ENCODE measurements at regions not wholly inside any gene's neighbourhood (a gene's known extent, or its start where the extent isn't known, plus 50 kb on each side); places are given as distances from the start of the nearest gene placed in this dataset.

DNA sequence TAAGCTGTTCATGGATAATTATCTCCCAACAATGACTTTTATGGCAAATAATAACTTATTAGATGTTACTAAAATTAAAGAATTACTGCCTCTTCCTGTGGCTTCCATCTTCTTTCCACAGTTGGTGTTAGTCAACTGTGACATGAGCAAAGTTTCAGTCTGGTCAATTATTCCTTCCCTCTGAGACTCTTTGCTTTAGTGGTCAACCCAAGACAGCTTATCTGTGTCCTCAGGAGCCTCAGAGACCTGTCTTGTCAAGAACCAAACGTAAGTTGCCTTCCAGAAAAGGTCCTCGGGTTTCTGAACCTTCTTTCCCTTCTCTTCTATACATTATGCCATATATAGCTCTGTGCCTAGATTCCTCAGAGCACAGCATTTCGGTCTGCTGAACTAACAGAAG, 263.2 kb upstream of the ZP4 start:
- intact Hi-C loops (cut with micrococcal nuclease; ENCODE audit: unreplicated experiment) (no loop called here), in situ Hi-C loops (cut with HindIII; ENCODE audit: extremely low pct_ligation_motif_present, low pct_unique_long_range_greater_than_20kb) (no loop called here)
- WGBS (ENCODE audit: low lambda C conversion rate): 3% methylated on average over 3 of the region's 3 CpGs
- Histone ChIP-seq H3K9me3 (ENCODE audit: low read length) (peaks cover 86% of the 10 kb centered on the region), H3K27me3 (ENCODE audit: control insufficient read depth in 1 of 2, insufficient read depth in 2 of 2, low read length in 2 of 2) (no peaks in the 10 kb centered on the region), H3K4me2 (ENCODE audit: low read depth, low read length) (no peak overlapping the region), H3K36me3 (replicated peaks in 1 of 2; ENCODE audit: control insufficient read depth in 1 of 2, insufficient read depth in 2 of 2, low read length in 2 of 2) (no peaks in the 10 kb centered on the region), H4K20me1 (ENCODE audit: insufficient read depth, low read length) (no peaks in the 10 kb centered on the region), H2AFZ (ENCODE audit: low read length) (no peak overlapping the region), H3K9ac (ENCODE audit: insufficient read depth, low read depth, low read length) (no peak overlapping the region), H3K4me1 (ENCODE audit: insufficient read depth, low read length) (no peaks in the 10 kb centered on the region), H3K79me2 (ENCODE audit: insufficient read depth, low read length) (no peaks in the 10 kb centered on the region), H3K27ac (ENCODE audit: extremely low read length, insufficient read depth, low read length) (no peak overlapping the region), H3K4me3 (replicated peaks in 1 of 3; ENCODE audit: insufficient read depth in 1 of 3, low read depth in 2 of 3, low read length in 3 of 3) (no peak overlapping the region)
- POLR2A ChIA-PET: no interaction called here
- DNase-seq (ENCODE audit: low spot score): no peak
- CTCF ChIA-PET (ENCODE audit: low intra/inter-chr PET ratio, low total read pairs): no interaction called here
- ATAC-seq: no peak
- TF ChIP-seq ZNF34 (CRISPR knock-in tag; IDR thresholded peaks at IDR 0.05; ENCODE audit: borderline replicate concordance): no peak
- TF ChIP-seq, protein P1, sequence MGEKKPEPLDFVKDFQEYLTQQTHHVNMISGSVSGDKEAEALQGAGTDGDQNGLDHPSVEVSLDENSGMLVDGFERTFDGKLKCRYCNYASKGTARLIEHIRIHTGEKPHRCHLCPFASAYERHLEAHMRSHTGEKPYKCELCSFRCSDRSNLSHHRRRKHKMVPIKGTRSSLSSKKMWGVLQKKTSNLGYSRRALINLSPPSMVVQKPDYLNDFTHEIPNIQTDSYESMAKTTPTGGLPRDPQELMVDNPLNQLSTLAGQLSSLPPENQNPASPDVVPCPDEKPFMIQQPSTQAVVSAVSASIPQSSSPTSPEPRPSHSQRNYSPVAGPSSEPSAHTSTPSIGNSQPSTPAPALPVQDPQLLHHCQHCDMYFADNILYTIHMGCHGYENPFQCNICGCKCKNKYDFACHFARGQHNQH (CRISPR knock-in tag; IDR thresholded peaks at IDR 0.05): no peak
- TF ChIP-seq HDAC2 (CRISPR knock-in tag; IDR thresholded peaks at IDR 0.05): no peak
- no peak for TF ChIP-seq TOE1 (CRISPR knock-in tag; IDR thresholded peaks at IDR 0.05)
- TF ChIP-seq ARNTL (CRISPR knock-in tag; IDR thresholded peaks at IDR 0.05): no peak
- TF ChIP-seq, protein P2, sequence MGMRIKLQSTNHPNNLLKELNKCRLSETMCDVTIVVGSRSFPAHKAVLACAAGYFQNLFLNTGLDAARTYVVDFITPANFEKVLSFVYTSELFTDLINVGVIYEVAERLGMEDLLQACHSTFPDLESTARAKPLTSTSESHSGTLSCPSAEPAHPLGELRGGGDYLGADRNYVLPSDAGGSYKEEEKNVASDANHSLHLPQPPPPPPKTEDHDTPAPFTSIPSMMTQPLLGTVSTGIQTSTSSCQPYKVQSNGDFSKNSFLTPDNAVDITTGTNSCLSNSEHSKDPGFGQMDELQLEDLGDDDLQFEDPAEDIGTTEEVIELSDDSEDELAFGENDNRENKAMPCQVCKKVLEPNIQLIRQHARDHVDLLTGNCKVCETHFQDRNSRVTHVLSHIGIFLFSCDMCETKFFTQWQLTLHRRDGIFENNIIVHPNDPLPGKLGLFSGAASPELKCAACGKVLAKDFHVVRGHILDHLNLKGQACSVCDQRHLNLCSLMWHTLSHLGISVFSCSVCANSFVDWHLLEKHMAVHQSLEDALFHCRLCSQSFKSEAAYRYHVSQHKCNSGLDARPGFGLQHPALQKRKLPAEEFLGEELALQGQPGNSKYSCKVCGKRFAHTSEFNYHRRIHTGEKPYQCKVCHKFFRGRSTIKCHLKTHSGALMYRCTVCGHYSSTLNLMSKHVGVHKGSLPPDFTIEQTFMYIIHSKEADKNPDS (CRISPR knock-in tag; IDR thresholded peaks at IDR 0.05): no peak
- no peak for TF ChIP-seq ZNF724P (CRISPR knock-in tag; IDR thresholded peaks at IDR 0.05; ENCODE audit: borderline replicate concordance)
- TF ChIP-seq, protein P3, sequence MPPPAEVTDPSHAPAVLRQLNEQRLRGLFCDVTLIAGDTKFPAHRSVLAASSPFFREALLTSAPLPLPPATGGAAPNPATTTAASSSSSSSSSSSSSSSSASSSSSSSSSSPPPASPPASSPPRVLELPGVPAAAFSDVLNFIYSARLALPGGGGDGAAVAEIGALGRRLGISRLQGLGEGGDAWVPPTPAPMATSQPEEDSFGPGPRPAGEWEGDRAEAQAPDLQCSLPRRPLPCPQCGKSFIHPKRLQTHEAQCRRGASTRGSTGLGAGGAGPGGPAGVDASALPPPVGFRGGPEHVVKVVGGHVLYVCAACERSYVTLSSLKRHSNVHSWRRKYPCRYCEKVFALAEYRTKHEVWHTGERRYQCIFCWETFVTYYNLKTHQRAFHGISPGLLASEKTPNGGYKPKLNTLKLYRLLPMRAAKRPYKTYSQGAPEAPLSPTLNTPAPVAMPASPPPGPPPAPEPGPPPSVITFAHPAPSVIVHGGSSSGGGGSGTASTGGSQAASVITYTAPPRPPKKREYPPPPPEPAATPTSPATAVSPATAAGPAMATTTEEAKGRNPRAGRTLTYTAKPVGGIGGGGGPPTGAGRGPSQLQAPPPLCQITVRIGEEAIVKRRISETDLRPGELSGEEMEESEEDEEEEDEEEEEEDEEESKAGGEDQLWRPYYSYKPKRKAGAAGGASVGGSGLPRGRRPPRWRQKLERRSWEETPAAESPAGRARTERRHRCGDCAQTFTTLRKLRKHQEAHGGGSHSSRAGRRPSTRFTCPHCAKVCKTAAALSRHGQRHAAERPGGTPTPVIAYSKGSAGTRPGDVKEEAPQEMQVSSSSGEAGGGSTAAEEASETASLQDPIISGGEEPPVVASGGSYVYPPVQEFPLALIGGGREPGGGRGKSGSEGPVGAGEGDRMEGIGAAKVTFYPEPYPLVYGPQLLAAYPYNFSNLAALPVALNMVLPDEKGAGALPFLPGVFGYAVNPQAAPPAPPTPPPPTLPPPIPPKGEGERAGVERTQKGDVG (CRISPR knock-in tag; IDR thresholded peaks at IDR 0.05; ENCODE audit: borderline replicate concordance): no peak
- TF ChIP-seq HOXA3 (CRISPR knock-in tag; IDR thresholded peaks at IDR 0.05): no peak
- TF ChIP-seq SCMH1 (CRISPR knock-in tag; IDR thresholded peaks at IDR 0.05; ENCODE audit: borderline replicate concordance): no peak
- TF ChIP-seq ELF3 (CRISPR knock-in tag; IDR thresholded peaks at IDR 0.05): no peak
- TF ChIP-seq NAIF1 (CRISPR knock-in tag; IDR thresholded peaks at IDR 0.05; ENCODE audit: borderline replicate concordance): no peak
- TF ChIP-seq, protein P4, sequence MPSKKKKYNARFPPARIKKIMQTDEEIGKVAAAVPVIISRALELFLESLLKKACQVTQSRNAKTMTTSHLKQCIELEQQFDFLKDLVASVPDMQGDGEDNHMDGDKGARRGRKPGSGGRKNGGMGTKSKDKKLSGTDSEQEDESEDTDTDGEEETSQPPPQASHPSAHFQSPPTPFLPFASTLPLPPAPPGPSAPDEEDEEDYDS (CRISPR knock-in tag; IDR thresholded peaks at IDR 0.05): no peak
- no peak for TF ChIP-seq NR1H2 (CRISPR knock-in tag; IDR thresholded peaks at IDR 0.05; ENCODE audit: borderline replicate concordance, low read depth)
- no TSS peak for BruUV-seq (replicated peaks)
- no peak for FAIRE-seq
